NCI-H1436 treated with DMSO at 0.1 percent for 48 hours (cell line): ENCODE measurements at regions not wholly inside any gene's neighbourhood (a gene's known extent, or its start where the extent isn't known, plus 50 kb on each side); places are given as distances from the start of the nearest gene placed in this dataset.
"Not testable (repeated sequence)": the region's sequence is repeated elsewhere in the genome, so short reads cannot be mapped to it uniquely, and the experiment has no call there.

Source experiments
- DNase-seq: peaks from one replicate; lab custom pipeline; 2025; lab: John Stamatoyannopoulos, UW

GRCh38 chr5:131005963-131006684, 158.9 kb downstream of the HINT1 start:
- no peak for DNase-seq

- no peak for DNase-seq
Measured at GRCh38 chr5:131001507-131001906, 163.5 kb downstream of the HINT1 start.

GRCh38 chr5:131000289-131000688, 164.8 kb downstream of the HINT1 start:
- no peak for DNase-seq

- DNase-seq: not testable (repeated sequence)
Measured at GRCh38 chr5:130996720-130997119, 168.3 kb downstream of the HINT1 start.

GRCh38 chr5:130995851-130996250, 169.2 kb downstream of the HINT1 start:
- no peak for DNase-seq

GRCh38 chr5:130995254-130995515, 169.9 kb downstream of the HINT1 start:
- DNase-seq: no peak

GRCh38 chr5:130994496-130995253, 170.4 kb downstream of the HINT1 start:
- DNase-seq: no peak

- no peak for DNase-seq
Measured at GRCh38 chr5:130992621-130993020, 172.4 kb downstream of the HINT1 start.

- DNase-seq: no peak
Measured at GRCh38 chr5:130992095-130992494, 173.0 kb downstream of the HINT1 start.

- no peak for DNase-seq
Measured at GRCh38 chr5:130985776-130986175, 179.3 kb downstream of the HINT1 start.

- no peak for DNase-seq
Measured at GRCh38 chr5:130981663-130982062, 183.4 kb downstream of the HINT1 start.

GRCh38 chr5:130978475-130978874, 186.6 kb downstream of the HINT1 start:
- DNase-seq: no peak

GRCh38 chr5:130976493-130976892, 188.6 kb downstream of the HINT1 start:
- no peak for DNase-seq

GRCh38 chr5:130975847-130976246, 189.2 kb downstream of the HINT1 start:
- no peak for DNase-seq

GRCh38 chr5:130975299-130975698, 189.8 kb downstream of the HINT1 start:
- DNase-seq: no peak

GRCh38 chr5:130974021-130974683, 190.9 kb downstream of the HINT1 start:
- no peak for DNase-seq

GRCh38 chr5:130966990-130967525, 198.0 kb downstream of the HINT1 start:
- no peak for DNase-seq

GRCh38 chr5:130965920-130966319, 199.1 kb downstream of the HINT1 start:
- DNase-seq: no peak

- DNase-seq: no peak
Measured at GRCh38 chr5:130965360-130965759, 199.7 kb downstream of the HINT1 start.

GRCh38 chr5:130964231-130965202, 200.5 kb downstream of the HINT1 start:
- DNase-seq: no peak

- no peak for DNase-seq
Measured at GRCh38 chr5:130963798-130964197, 201.3 kb downstream of the HINT1 start.

GRCh38 chr5:130957151-130957550, 207.9 kb downstream of the HINT1 start:
- DNase-seq: no peak
